Thymus (tissue), 11 donors: ENCODE measurements at regions not wholly inside any gene's neighbourhood (a gene's known extent, or its start where the extent isn't known, plus 50 kb on each side); places are given as distances from the start of the nearest gene placed in this dataset.

Experiments
- DNase-seq, 9 donors: peaks; one replicate each; pipeline ENCODE4 v3.0.0-alpha.2; 2013; ENCODE audit warnings: low spot score in 9 of 9, low read depth in 6 of 9, missing footprints in 1 of 9
- H3K27ac ChIP-seq, 2 donors: one replicate each; pipeline ENCODE4 v1.5.1; 2013; ENCODE audit warnings: control low read depth in 1 of 2, low read depth in 1 of 2, low read length in 1 of 2, mild to moderate bottlenecking in 1 of 2, moderate library complexity in 1 of 2
- H3K27me3 ChIP-seq, 2 donors: one replicate each; pipeline ENCODE4 v1.5.1; 2013; ENCODE audit warnings: low read length in 1 of 2; ENCODE audit not compliant: control insufficient read depth in 2 of 2, insufficient read depth in 1 of 2
- H3K36me3 ChIP-seq, 2 donors: one replicate each; pipeline ENCODE4 v1.5.1; 2013; ENCODE audit warnings: low read length in 1 of 2, mild to moderate bottlenecking in 1 of 2, moderate library complexity in 1 of 2; ENCODE audit not compliant: control insufficient read depth in 2 of 2, insufficient read depth in 2 of 2
- H3K4me1 ChIP-seq, 2 donors: one replicate each; pipeline ENCODE4 v1.5.1; 2013; ENCODE audit warnings: low read length in 2 of 2; ENCODE audit not compliant: control insufficient read depth in 2 of 2, insufficient read depth in 2 of 2
- H3K4me3 ChIP-seq, 2 donors: one replicate each; pipeline ENCODE4 v1.5.1; 2013; ENCODE audit warnings: low read length in 2 of 2, control low read depth in 1 of 2, mild to moderate bottlenecking in 1 of 2
- H3K9me3 ChIP-seq, 2 donors: one replicate each; pipeline ENCODE4 v1.5.1; 2013; ENCODE audit warnings: low read length in 1 of 2, mild to moderate bottlenecking in 1 of 2; ENCODE audit not compliant: control insufficient read depth in 2 of 2, insufficient read depth in 1 of 2
- WGBS: extraction: QIAGEN DNeasy Blood & Tissue Kit; methylation state at CpG from one replicate; pipeline ENCODE4 v1.1.7; 2013; 5-methylcytosine and 5-hydroxymethylcytosine counted together
- donor health status: healthy.

GRCh38 chr15:89421219-89421618 lies 75.2 kb downstream of the RHCG start:
- Histone ChIP-seq H3K4me1 (no peaks in the 10 kb centered on the region), H3K36me3 (no peaks in the 10 kb centered on the region), H3K9me3 (peaks cover 0 to 3% of the 10 kb centered on the region in 2 donors), H3K27me3 (peaks cover 30 to 67% of the 10 kb centered on the region in 2 donors), H3K4me3 (no peak overlapping the region), H3K27ac (no peak overlapping the region)
- WGBS: 42% methylated on average over 12 of the region's 12 CpGs
- no peak for DNase-seq

GRCh38 chr15:89419370-89419984 lies 76.9 kb downstream of the RHCG start:
- WGBS: 20% methylated on average over 17 of the region's 17 CpGs
- Histone ChIP-seq H3K9me3 (peaks cover 0 to 3% of the 10 kb centered on the region in 2 donors), H3K27me3 (peaks cover 43 to 80% of the 10 kb centered on the region in 2 donors)

GRCh38 chr15:89417206-89417725 lies 79.1 kb downstream of the RHCG start:
- Histone ChIP-seq H3K27me3 (peaks cover 64 to 87% of the 10 kb centered on the region in 2 donors), H3K36me3 (no peaks in the 10 kb centered on the region), H3K9me3 (peaks cover 0 to 3% of the 10 kb centered on the region in 2 donors), H3K4me1 (no peaks in the 10 kb centered on the region), H3K27ac (no peak overlapping the region), H3K4me3 (no peak overlapping the region)
- no peak for DNase-seq
- 36% methylated on average over 22 of the region's 22 CpGs for WGBS

More at GRCh38 chr15:89419370-89419984, 76.9 kb downstream of the RHCG start:
- Histone ChIP-seq H3K4me3 (no peak overlapping the region), H3K36me3 (no peaks in the 10 kb centered on the region), H3K4me1 (no peaks in the 10 kb centered on the region), H3K27ac (no peak overlapping the region)
- peak in 6 of 9 donors; percentile 18 to 62 (median 38) for DNase-seq

DNA sequence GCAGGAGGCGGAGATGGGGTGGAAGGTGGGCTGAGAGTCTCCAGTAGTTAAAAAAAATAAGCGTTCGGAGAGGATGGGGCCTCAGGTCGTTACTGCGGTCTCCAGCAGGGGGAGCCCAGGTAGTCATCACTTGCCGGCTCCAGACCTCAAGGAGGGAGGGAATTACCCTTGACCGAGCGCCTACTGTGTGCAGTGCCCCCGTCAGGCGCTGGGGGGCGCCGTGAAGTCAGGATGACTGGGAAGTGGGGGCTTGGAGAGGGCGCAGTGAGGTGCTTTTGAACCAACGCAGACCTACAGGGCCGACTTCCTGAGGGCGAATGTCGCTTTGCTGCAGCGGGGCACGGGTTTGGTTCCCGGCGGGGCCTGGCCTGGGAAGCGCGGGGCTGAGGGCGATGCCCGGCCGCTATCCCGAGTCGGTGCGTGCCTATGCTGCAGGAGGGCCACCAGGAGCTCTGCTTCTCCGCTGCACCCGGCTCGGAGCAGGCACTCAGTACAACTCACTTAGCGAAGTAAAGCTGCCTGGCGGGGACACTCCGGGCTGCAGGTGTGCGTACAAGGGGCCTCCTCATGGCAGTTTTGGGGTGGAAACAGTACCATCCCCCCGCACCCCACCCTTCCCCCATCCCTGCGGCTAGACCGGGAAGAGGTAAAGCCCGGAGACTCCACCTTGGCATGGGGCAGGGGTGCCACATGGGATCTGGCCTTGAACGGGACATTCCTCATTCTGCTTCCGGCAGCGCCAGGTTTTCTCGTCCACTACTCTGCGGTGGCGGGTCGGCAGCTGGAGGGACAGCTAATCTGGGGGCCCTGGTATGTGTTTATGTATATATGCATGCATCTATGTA lies 79.8 kb downstream of the RHCG start:
- DNase-seq: peak; percentile 25 to 69 (median 37)
- H3K27me3 ChIP-seq: peaks cover 71 to 90% of the 10 kb centered on the region in 2 donors
- peaks cover 0 to 3% of the 10 kb centered on the region in 2 donors for H3K9me3 ChIP-seq
- H3K27ac ChIP-seq: no peak overlapping the region
- 7% methylated on average over 47 of the region's 47 CpGs for whole genome bisulfite sequencing
- no peaks in the 10 kb centered on the region for H3K4me1 ChIP-seq
- no peak overlapping the region for H3K4me3 ChIP-seq
- H3K36me3 ChIP-seq: no peaks in the 10 kb centered on the region

DNA sequence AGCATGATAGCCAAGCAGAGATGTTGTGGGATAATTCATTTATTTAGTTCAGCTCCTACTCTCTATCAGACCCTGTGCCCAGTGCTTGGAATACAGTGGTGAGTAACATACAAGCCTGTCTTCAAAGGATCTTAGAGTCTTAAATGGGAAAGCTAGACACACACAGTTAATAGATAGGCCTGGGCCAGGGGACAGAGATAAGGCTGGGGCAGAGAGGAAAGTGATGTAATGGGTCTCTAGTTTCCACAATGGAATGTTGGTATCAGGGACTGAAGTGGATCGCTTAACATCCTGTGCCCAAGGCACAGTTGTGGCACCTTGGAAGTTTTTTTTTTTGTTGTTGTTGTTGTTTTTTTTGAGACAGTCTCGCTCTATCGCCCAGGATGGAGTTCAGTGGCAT lies 79.9 kb upstream of the POLG start:
- H3K36me3 ChIP-seq: no peaks in the 10 kb centered on the region
- H3K4me1 ChIP-seq: no peaks in the 10 kb centered on the region
- H3K27me3 ChIP-seq: peaks cover 87 to 99% of the 10 kb centered on the region in 2 donors
- H3K4me3 ChIP-seq: no peak overlapping the region
- 86% methylated on average over 3 of the region's 3 CpGs for WGBS
- H3K9me3 ChIP-seq: peaks cover 0 to 3% of the 10 kb centered on the region in 2 donors
- no peak overlapping the region for H3K27ac ChIP-seq
- DNase-seq: no peak

GRCh38 chr15:89413877-89414276 lies 79.3 kb upstream of the POLG start:
- Histone ChIP-seq H3K27me3 (peaks cover 90 to 99% of the 10 kb centered on the region in 2 donors), H3K4me3 (no peak overlapping the region), H3K36me3 (no peaks in the 10 kb centered on the region), H3K9me3 (peaks cover 0 to 3% of the 10 kb centered on the region in 2 donors), H3K27ac (no peak overlapping the region), H3K4me1 (no peaks in the 10 kb centered on the region)
- WGBS: 71% methylated on average over 2 of the region's 2 CpGs
- no peak for DNase-seq

DNA sequence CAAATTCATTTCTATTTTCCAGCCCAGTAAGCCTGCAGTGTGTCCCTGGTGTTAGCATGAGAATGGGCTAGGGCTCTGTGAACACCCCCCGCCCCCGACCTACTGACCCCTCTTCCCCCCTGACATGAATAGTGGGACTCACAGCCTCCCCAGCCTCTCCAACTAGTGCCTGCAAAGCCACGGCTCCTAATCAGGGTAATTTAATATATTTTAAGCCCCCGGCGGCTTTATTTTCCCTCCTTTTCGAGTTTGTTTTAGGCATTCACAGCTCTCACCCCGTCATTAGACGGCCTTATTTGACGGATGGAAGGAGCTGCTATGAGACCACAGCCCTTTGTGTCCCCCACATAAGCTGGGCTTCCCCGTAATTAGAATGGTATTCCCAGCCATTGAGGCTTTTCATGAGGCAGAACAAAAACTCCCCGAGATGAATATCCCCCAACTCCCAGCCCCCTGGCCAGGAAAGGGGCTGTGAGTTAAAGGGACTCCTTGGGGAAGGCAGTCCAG lies 78.3 kb upstream of the POLG start:
- Histone ChIP-seq H3K4me1 (no peaks in the 10 kb centered on the region), H3K9me3 (peaks cover 1 to 3% of the 10 kb centered on the region in 2 donors), H3K36me3 (no peaks in the 10 kb centered on the region), H3K27me3 (peaks cover 90 to 99% of the 10 kb centered on the region in 2 donors), H3K4me3 (no peak overlapping the region), H3K27ac (no peak overlapping the region)
- no peak for DNase-seq
- 11% methylated on average over 11 of the region's 11 CpGs for WGBS

DNA sequence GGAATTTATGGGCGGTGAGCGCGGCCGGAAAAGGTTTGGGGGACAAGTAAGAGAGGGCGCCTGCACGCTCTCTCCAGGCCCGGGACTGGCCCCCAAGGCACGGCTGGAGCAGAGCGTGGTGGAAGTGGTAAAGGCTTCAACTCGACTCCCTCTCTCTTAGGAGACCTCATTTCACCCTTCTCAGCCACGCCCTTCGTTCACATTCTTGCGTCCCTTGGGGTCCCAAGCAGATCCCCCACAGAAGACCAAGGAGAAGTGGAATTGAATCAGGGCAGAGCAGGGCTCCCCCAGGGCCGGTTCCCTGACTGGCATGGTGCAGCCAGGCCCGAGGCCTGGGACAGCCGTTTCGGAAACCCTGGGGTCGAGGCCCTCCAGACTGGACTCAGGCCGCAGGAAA lies 75.4 kb upstream of the POLG start:
- DNase-seq: no peak
- Histone ChIP-seq H3K4me1 (peaks cover 0 to 5% of the 10 kb centered on the region in 2 donors), H3K4me3 (no peak overlapping the region), H3K36me3 (no peaks in the 10 kb centered on the region), H3K27me3 (peaks cover 93 to 100% of the 10 kb centered on the region in 2 donors), H3K27ac (no peak overlapping the region), H3K9me3 (peaks cover 0 to 2% of the 10 kb centered on the region in 2 donors)
- 14% methylated on average over 19 of the region's 19 CpGs for WGBS
